ENCODE measurements at regions not wholly inside any gene's neighbourhood (a gene's known extent, or its start where the extent isn't known, plus 50 kb on each side); places are given as distances from the start of the nearest gene placed in this dataset.

- no peak for ATAC-seq
- TF ChIP-seq ISL1 (CRISPR knock-in tag; IDR thresholded peaks at IDR 0.05) (no peak), ZNF8 (CRISPR knock-in tag; IDR thresholded peaks at IDR 0.05) (no peak), RARB (CRISPR knock-in tag; IDR thresholded peaks at IDR 0.05) (no peak), ZNF565 (CRISPR knock-in tag; conservative IDR thresholded peaks at IDR 0.05; ENCODE audit: low read depth) (no peak), TOX (CRISPR knock-in tag; IDR thresholded peaks at IDR 0.05; ENCODE audit: borderline replicate concordance) (no peak), GLIS3 (CRISPR knock-in tag; IDR thresholded peaks at IDR 0.05) (no peak), ARNTL (CRISPR knock-in tag; IDR thresholded peaks at IDR 0.05; ENCODE audit: borderline replicate concordance, low read depth) (no peak), TSHZ2 (CRISPR knock-in tag; IDR thresholded peaks at IDR 0.05) (no peak), ESRRG (CRISPR knock-in tag; IDR thresholded peaks at IDR 0.05) (no peak), SNAI2 (CRISPR knock-in tag; IDR thresholded peaks at IDR 0.05) (no peak), PATZ1 (CRISPR knock-in tag; IDR thresholded peaks at IDR 0.05; ENCODE audit: borderline replicate concordance) (no peak), TCF4 (CRISPR knock-in tag; IDR thresholded peaks at IDR 0.05; ENCODE audit: borderline replicate concordance) (no peak), ZFP30 (CRISPR knock-in tag; IDR thresholded peaks at IDR 0.05) (no peak), CSRNP3 (CRISPR knock-in tag; IDR thresholded peaks at IDR 0.05) (no peak), ZNF70 (CRISPR knock-in tag; IDR thresholded peaks at IDR 0.05) (no peak), CREB5 (CRISPR knock-in tag; IDR thresholded peaks at IDR 0.05; ENCODE audit: low read depth) (no peak)
Measured at GRCh38 chrX:115900425-115900824, 270.1 kb upstream of the AGTR2 start.

- ATAC-seq, result no peak
- no peak for TF ChIP-seq OSR1 (CRISPR knock-in tag; IDR thresholded peaks at IDR 0.05)
- no peak for TF ChIP-seq ZNF70 (CRISPR knock-in tag; IDR thresholded peaks at IDR 0.05)
- TF ChIP-seq BACH2 (CRISPR knock-in tag; IDR thresholded peaks at IDR 0.05; ENCODE audit: borderline replicate concordance), result no peak
- no peak for TF ChIP-seq PATZ1 (CRISPR knock-in tag; IDR thresholded peaks at IDR 0.05; ENCODE audit: borderline replicate concordance)
- TF ChIP-seq ARNTL (CRISPR knock-in tag; IDR thresholded peaks at IDR 0.05; ENCODE audit: borderline replicate concordance, low read depth), result no peak
- TF ChIP-seq CSRNP3 (CRISPR knock-in tag; IDR thresholded peaks at IDR 0.05), result no peak
- TF ChIP-seq ZC3H10 (CRISPR knock-in tag; IDR thresholded peaks at IDR 0.05), result no peak
- no peak for TF ChIP-seq GLIS3 (CRISPR knock-in tag; IDR thresholded peaks at IDR 0.05)
- no peak for TF ChIP-seq PPARA (CRISPR knock-in tag; IDR thresholded peaks at IDR 0.05; ENCODE audit: borderline replicate concordance)
- TF ChIP-seq CREB5 (CRISPR knock-in tag; IDR thresholded peaks at IDR 0.05; ENCODE audit: low read depth), result no peak
- TF ChIP-seq TSHZ2 (CRISPR knock-in tag; IDR thresholded peaks at IDR 0.05), result no peak
- TF ChIP-seq ESRRG (CRISPR knock-in tag; IDR thresholded peaks at IDR 0.05), result no peak
- no peak for TF ChIP-seq ZFP30 (CRISPR knock-in tag; IDR thresholded peaks at IDR 0.05)
Measured at GRCh38 chrX:115901241-115901640, 269.3 kb upstream of the AGTR2 start.
